Mesendoderm (in vitro differentiated cells): ENCODE measurements at regions not wholly inside any gene's neighbourhood (a gene's known extent, or its start where the extent isn't known, plus 50 kb on each side); places are given as distances from the start of the nearest gene placed in this dataset.

Experiments used
- DNase-seq: peaks from one replicate; pipeline ENCODE4 v3.0.0; 2013
- H2AK5ac ChIP-seq: 2 replicates; pipeline ENCODE4 v1.6.1; 2013; ENCODE audit warnings: low read length, inconsistent platforms
- H2BK120ac ChIP-seq: 2 replicates; pipeline ENCODE4 v1.6.1; 2013; ENCODE audit warnings: low read depth, mild to moderate bottlenecking, low read length, moderate library complexity, mixed read lengths
- H2BK15ac ChIP-seq: replicated peaks from 2 replicates; pipeline ENCODE4 v1.6.1; 2013; ENCODE audit warnings: low read depth, mild to moderate bottlenecking, moderate library complexity
- H2BK5ac ChIP-seq: 2 replicates; pipeline ENCODE4 v1.6.1; 2013; ENCODE audit warnings: low read length, inconsistent platforms
- H3K18ac ChIP-seq: 2 replicates; pipeline ENCODE4 v1.6.1; 2013; ENCODE audit warnings: mild to moderate bottlenecking, low read length, mixed read lengths
- H3K23ac ChIP-seq: one replicate; pipeline ENCODE4 v1.6.1; 2013; ENCODE audit warnings: low read length
- H3K27ac ChIP-seq: 2 replicates; pipeline ENCODE4 v1.5.1; 2013; ENCODE audit warnings: low read depth, mild to moderate bottlenecking, inconsistent platforms, low read length, moderate library complexity
- H3K27me3 ChIP-seq: 2 replicates; pipeline ENCODE4 v1.6.1; 2013; ENCODE audit warnings: low read length, control low read depth, mild to moderate bottlenecking, inconsistent platforms; ENCODE audit not compliant: insufficient read depth, poor library complexity
- H3K36me3 ChIP-seq: 2 replicates; pipeline ENCODE4 v1.6.1; 2013; ENCODE audit warnings: low read length, inconsistent platforms; ENCODE audit not compliant: control insufficient read depth, insufficient read depth
- H3K4ac ChIP-seq: one replicate; pipeline ENCODE4 v1.6.1; 2013; ENCODE audit warnings: low read depth, mild to moderate bottlenecking, low read length, moderate library complexity
- H3K4me1 ChIP-seq: 2 replicates; pipeline ENCODE4 v1.6.1; 2013; ENCODE audit warnings: low read depth, low read length, inconsistent platforms; ENCODE audit not compliant: control insufficient read depth
- H3K4me2 ChIP-seq: 2 replicates; pipeline ENCODE4 v1.6.1; 2013; ENCODE audit warnings: low read length
- H3K4me3 ChIP-seq: 2 replicates; pipeline ENCODE4 v1.5.1; 2013; ENCODE audit warnings: mild to moderate bottlenecking, low read length
- H3K56ac ChIP-seq: one replicate; pipeline ENCODE4 v1.6.1; 2013; ENCODE audit warnings: low read length
- H3K79me1 ChIP-seq: 2 replicates; pipeline ENCODE4 v1.6.1; 2013; ENCODE audit warnings: low read length, inconsistent platforms
- H3K79me2 ChIP-seq: 2 replicates; pipeline ENCODE4 v1.6.1; 2013; ENCODE audit warnings: mild to moderate bottlenecking, low read length; ENCODE audit not compliant: control insufficient read depth, insufficient read depth
- H3K9ac ChIP-seq: 2 replicates; pipeline ENCODE4 v1.6.1; 2013; ENCODE audit warnings: low read length, inconsistent platforms
- H4K5ac ChIP-seq: one replicate; pipeline ENCODE4 v1.6.1; 2013; ENCODE audit warnings: low read length
- H4K8ac ChIP-seq: one replicate; pipeline ENCODE4 v1.6.1; 2013; ENCODE audit warnings: low read depth, mild to moderate bottlenecking, control low read depth, low read length, moderate library complexity
- WGBS: extraction: QIAGEN DNeasy Blood & Tissue Kit; methylation state at CpG from one replicate; pipeline ENCODE4 v1.1.7; 2013; ENCODE audit warnings: low lambda C conversion rate, missing lambda C conversion rate; ENCODE audit not compliant: insufficient coverage; ENCODE audit errors: extremely low coverage; 5-methylcytosine and 5-hydroxymethylcytosine counted together

DNA sequence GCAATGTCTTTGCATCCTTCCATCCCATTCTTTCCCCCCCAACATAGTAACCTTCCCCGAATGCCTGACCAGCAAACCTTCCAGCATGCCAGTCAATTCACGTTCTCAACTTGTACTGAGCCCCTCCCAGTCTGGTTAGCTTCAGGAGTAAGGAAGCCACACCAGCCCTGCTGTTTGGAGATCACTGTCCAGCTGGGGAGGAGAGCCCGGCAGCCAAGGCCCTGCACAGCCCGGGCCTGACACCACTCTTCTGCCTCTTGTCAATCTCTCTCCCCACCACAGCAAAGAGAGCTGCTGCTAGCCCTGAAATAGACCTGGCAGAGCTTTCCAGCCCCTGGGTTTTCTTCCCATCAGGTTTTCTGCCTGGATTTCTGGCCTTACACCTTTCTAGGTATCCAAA is 185.8 kb upstream of the ID2 start:
- H3K9ac ChIP-seq, result no peak overlapping the region
- H3K56ac ChIP-seq, result no peak overlapping the region
- H3K79me2 ChIP-seq, result no peaks in the 10 kb centered on the region
- no peaks in the 10 kb centered on the region for H3K4me1 ChIP-seq
- no peak overlapping the region for H2BK120ac ChIP-seq
- no peak overlapping the region for H3K4ac ChIP-seq
- no peaks in the 10 kb centered on the region for H3K27me3 ChIP-seq
- no peak overlapping the region for H2AK5ac ChIP-seq
- no peak overlapping the region for H3K27ac ChIP-seq
- H3K23ac ChIP-seq, result no peak overlapping the region
- H3K79me1 ChIP-seq, result no peaks in the 10 kb centered on the region
- no peak overlapping the region for H2BK5ac ChIP-seq
- DNase-seq, result no peak
- no peak overlapping the region for H4K8ac ChIP-seq
- H3K18ac ChIP-seq, result no peak overlapping the region
- no peaks in the 10 kb centered on the region for H3K36me3 ChIP-seq
- WGBS, result no CpG with 5 or more reads among the region's 4 CpGs
- H3K4me2 ChIP-seq, result no peak overlapping the region
- H2BK15ac ChIP-seq, result no peak overlapping the region
- H4K5ac ChIP-seq, result no peak overlapping the region
- no peak overlapping the region for H3K4me3 ChIP-seq

DNA sequence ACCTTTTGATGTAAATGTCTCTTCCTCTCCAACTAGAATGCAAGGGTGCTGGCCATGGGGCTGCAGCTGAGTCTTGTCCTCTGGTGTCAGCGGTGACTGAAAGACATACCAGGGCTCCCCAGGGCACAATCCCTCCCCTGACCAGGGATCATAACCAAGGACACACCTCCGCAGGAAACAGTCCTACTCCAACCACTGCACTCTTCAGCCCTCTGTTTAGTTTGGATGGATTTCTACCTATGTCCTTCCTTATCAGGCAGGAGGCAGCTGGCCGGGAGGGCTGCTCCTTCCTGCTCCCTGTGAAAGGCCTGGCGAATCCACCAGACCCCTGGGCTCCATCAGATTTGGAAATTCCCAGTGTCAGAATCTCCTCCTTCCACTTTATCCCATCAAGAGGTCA is 185.2 kb upstream of the ID2 start:
- Histone ChIP-seq H3K4me1 (no peaks in the 10 kb centered on the region), H3K56ac (no peak overlapping the region), H3K27me3 (no peaks in the 10 kb centered on the region), H3K4me3 (no peak overlapping the region), H4K8ac (no peak overlapping the region), H3K18ac (no peak overlapping the region), H4K5ac (no peak overlapping the region), H2BK5ac (no peak overlapping the region), H3K27ac (no peak overlapping the region), H2BK15ac (no peak overlapping the region), H3K4ac (no peak overlapping the region), H3K79me1 (no peaks in the 10 kb centered on the region), H3K23ac (no peak overlapping the region), H3K4me2 (no peak overlapping the region), H2BK120ac (no peak overlapping the region), H3K36me3 (no peaks in the 10 kb centered on the region), H3K79me2 (no peaks in the 10 kb centered on the region), H2AK5ac (no peak overlapping the region), H3K9ac (no peak overlapping the region)
- DNase-seq, result no peak
- WGBS, result no CpG with 5 or more reads among the region's 4 CpGs

DNA sequence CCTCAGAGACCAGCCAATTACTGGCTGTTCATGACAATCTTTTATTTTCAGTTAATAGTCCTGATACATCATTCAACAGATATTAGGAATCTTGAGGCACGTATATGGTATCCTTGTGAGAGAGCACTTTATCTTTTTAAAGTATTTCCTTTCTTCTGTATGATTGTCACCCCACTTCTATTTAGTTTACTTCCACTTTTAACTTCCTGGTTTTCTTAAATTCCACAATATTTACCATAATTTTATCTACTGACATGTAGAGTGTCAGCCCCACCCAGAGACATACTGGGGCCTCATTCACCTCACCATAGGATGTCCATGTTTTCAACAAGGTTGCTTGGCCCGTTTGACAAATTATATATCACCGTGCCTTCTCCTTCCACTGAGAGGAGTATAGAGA is 182.9 kb upstream of the ID2 start:
- H2BK5ac ChIP-seq, result no peak overlapping the region
- H3K36me3 ChIP-seq, result no peaks in the 10 kb centered on the region
- no peak overlapping the region for H3K56ac ChIP-seq
- no peak overlapping the region for H3K18ac ChIP-seq
- H3K4me1 ChIP-seq, result no peaks in the 10 kb centered on the region
- no peak overlapping the region for H3K23ac ChIP-seq
- no peak overlapping the region for H4K8ac ChIP-seq
- H3K4me3 ChIP-seq, result no peak overlapping the region
- H3K27ac ChIP-seq, result no peak overlapping the region
- H3K9ac ChIP-seq, result no peak overlapping the region
- H2BK15ac ChIP-seq, result no peak overlapping the region
- H3K4me2 ChIP-seq, result no peak overlapping the region
- no peaks in the 10 kb centered on the region for H3K79me2 ChIP-seq
- no peaks in the 10 kb centered on the region for H3K79me1 ChIP-seq
- WGBS, result no CpG with 5 or more reads among the region's 3 CpGs
- no peak overlapping the region for H4K5ac ChIP-seq
- DNase-seq, result no peak
- H3K4ac ChIP-seq, result no peak overlapping the region
- no peak overlapping the region for H2BK120ac ChIP-seq
- H3K27me3 ChIP-seq, result no peaks in the 10 kb centered on the region
- no peak overlapping the region for H2AK5ac ChIP-seq

DNA sequence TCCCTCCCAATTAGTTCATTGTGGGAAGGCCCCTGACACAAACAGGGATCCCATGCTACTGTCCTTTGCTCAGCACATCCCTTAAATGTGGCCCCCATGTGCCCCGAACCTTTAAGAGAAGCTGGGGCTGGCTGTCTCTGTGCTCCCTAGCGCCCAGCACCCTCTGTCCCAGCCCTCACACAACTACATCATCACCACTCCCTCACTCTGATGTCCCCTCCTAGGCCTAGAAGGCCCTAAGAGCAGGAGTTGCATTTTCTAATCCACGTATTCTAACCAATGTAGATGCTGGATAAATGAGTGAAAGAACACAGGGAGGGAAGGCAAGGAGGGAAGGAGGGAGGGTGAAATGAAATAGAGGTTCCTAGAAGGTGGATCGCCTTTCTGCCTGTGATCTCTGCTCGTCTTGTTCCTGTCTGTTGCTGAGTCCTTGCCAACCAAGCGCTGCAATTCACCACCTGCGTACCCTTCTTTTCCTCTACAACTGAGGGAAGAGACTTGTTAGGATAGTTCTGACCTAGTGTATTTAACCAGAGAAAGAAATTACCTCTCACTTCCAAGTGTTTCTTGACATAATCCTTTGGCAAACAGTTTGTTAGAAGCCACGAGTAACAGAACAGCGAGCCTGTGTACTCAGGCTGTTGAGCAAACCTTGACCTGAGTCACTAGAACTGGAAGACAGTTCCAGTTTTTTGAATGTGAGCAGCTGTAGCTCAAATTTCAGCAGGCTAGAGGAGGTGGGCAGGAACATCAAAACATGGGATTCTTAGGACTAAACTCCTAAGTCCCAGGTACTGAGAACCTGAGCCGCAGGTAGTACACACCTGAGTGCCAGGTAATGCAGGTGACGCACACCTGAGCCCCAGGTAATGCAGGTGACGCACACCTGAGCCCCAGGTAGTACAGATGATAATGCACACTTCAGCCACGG is 181.5 kb upstream of the ID2 start:
- no peak for DNase-seq
- H3K27ac ChIP-seq, result no peak overlapping the region

DNA sequence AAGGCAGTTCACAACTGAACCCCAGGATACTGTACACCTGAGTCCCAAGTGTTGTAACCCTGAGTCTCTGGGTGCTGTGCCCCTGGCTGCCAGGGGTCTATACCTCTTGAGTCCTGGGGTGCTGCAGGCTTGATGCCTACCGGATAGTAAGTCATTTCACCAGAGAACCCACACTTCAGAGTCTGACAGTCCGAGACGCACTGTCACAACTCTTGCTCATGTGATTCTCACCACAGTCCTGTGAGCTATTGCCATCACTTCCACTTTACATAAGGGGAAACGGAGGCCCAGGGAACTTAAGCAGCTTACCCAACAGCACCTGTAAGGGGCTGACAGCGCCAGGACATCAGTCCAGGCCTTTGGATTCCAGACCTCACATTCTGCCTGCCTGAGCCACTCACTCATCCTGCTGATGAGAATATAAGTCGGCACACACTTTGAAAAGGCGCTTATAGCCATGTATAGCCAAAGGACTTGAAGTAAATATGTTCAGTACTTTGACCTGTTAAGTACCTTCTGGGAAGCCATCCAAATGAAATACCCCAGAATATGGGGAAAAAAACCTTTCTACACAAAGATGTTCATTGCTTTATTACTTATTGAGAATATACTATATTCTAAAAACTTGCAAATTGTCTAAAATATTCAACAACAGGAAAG is 180.7 kb upstream of the ID2 start:
- no CpG with 5 or more reads among the region's 7 CpGs for WGBS
- H3K4me3 ChIP-seq, result no peak overlapping the region
- no peak overlapping the region for H3K18ac ChIP-seq
- DNase-seq, result no peak
- H2AK5ac ChIP-seq, result no peak overlapping the region
- no peaks in the 10 kb centered on the region for H3K36me3 ChIP-seq
- H3K4me1 ChIP-seq, result no peaks in the 10 kb centered on the region
- H3K23ac ChIP-seq, result no peak overlapping the region
- H3K56ac ChIP-seq, result no peak overlapping the region
- H3K9ac ChIP-seq, result no peak overlapping the region
- H3K27me3 ChIP-seq, result no peaks in the 10 kb centered on the region
- no peak overlapping the region for H2BK15ac ChIP-seq
- H4K5ac ChIP-seq, result no peak overlapping the region
- no peak overlapping the region for H4K8ac ChIP-seq
- H3K27ac ChIP-seq, result no peak overlapping the region
- no peak overlapping the region for H3K4me2 ChIP-seq
- H3K79me2 ChIP-seq, result no peaks in the 10 kb centered on the region
- no peak overlapping the region for H2BK5ac ChIP-seq
- H3K4ac ChIP-seq, result no peak overlapping the region
- H3K79me1 ChIP-seq, result no peaks in the 10 kb centered on the region
- no peak overlapping the region for H2BK120ac ChIP-seq

More for the DNA sequence above, 181.5 kb upstream of the ID2 start:
- no peaks in the 10 kb centered on the region for H3K4me1 ChIP-seq
- H2BK15ac ChIP-seq, result no peak overlapping the region
- H3K79me2 ChIP-seq, result no peaks in the 10 kb centered on the region
- H3K4ac ChIP-seq, result no peak overlapping the region
- H3K27me3 ChIP-seq, result no peaks in the 10 kb centered on the region
- no peaks in the 10 kb centered on the region for H3K36me3 ChIP-seq
- H3K23ac ChIP-seq, result no peak overlapping the region
- no peak overlapping the region for H3K4me3 ChIP-seq
- no CpG with 5 or more reads among the region's 13 CpGs for whole genome bisulfite sequencing
- no peak overlapping the region for H2BK120ac ChIP-seq
- H3K18ac ChIP-seq, result no peak overlapping the region
- H4K8ac ChIP-seq, result no peak overlapping the region
- H2AK5ac ChIP-seq, result no peak overlapping the region
- no peak overlapping the region for H3K4me2 ChIP-seq
- no peaks in the 10 kb centered on the region for H3K79me1 ChIP-seq
- H3K56ac ChIP-seq, result no peak overlapping the region
- H2BK5ac ChIP-seq, result no peak overlapping the region
- no peak overlapping the region for H4K5ac ChIP-seq
- H3K9ac ChIP-seq, result no peak overlapping the region
